ENCODE measurements at regions not wholly inside any gene's neighbourhood (a gene's known extent, or its start where the extent isn't known, plus 50 kb on each side); places are given as distances from the start of the nearest gene placed in this dataset.

- H3K27ac ChIP-seq (ENCODE audit: low read depth, low read length) = no peak overlapping the region
- H3K36me3 ChIP-seq (ENCODE audit: control insufficient read depth in 1 of 2, insufficient read depth in 2 of 2, low read length in 2 of 2) = no peaks in the 10 kb centered on the region
- no peaks in the 10 kb centered on the region for H3K9me3 ChIP-seq (ENCODE audit: control insufficient read depth in 1 of 2, low read length in 2 of 2)
- no peak overlapping the region for H3K4me3 ChIP-seq (ENCODE audit: low read depth in 1 of 2, low read length in 2 of 2)
- no peak overlapping the region for H3K9ac ChIP-seq (ENCODE audit: low read depth in 1 of 2, low read length in 2 of 2)
- peaks cover 0 to 8% of the 10 kb centered on the region in 2 donors for H3K27me3 ChIP-seq (ENCODE audit: control insufficient read depth in 1 of 2, insufficient read depth in 2 of 2, low read length in 2 of 2)
- peaks cover 18 to 24% of the 10 kb centered on the region in 2 donors for H3K4me1 ChIP-seq (ENCODE audit: control insufficient read depth in 1 of 2, insufficient read depth in 2 of 2, low read length in 2 of 2)
Observed at GRCh38 chr16:85989863-85990643, 91.1 kb downstream of the IRF8 start.

- Histone ChIP-seq H3K27me3 (ENCODE audit: control insufficient read depth in 1 of 2, insufficient read depth in 2 of 2, low read length in 2 of 2) (peaks cover 0 to 8% of the 10 kb centered on the region in 2 donors), H3K27ac (ENCODE audit: low read depth, low read length) (no peak overlapping the region), H3K36me3 (ENCODE audit: control insufficient read depth in 1 of 2, insufficient read depth in 2 of 2, low read length in 2 of 2) (no peaks in the 10 kb centered on the region), H3K4me3 (ENCODE audit: low read depth in 1 of 2, low read length in 2 of 2) (no peak overlapping the region), H3K9me3 (ENCODE audit: control insufficient read depth in 1 of 2, low read length in 2 of 2) (no peaks in the 10 kb centered on the region), H3K4me1 (ENCODE audit: control insufficient read depth in 1 of 2, insufficient read depth in 2 of 2, low read length in 2 of 2) (peaks cover 14 to 16% of the 10 kb centered on the region in 2 donors), H3K9ac (ENCODE audit: low read depth in 1 of 2, low read length in 2 of 2) (no peak overlapping the region)
Observed at GRCh38 chr16:85990861-85991301, 91.9 kb downstream of the IRF8 start.

GRCh38 chr16:85991425-85991824 lies 92.5 kb downstream of the IRF8 start:
- Histone ChIP-seq H3K27me3 (ENCODE audit: control insufficient read depth in 1 of 2, insufficient read depth in 2 of 2, low read length in 2 of 2) (peaks cover 0 to 8% of the 10 kb centered on the region in 2 donors), H3K4me3 (ENCODE audit: low read depth in 1 of 2, low read length in 2 of 2) (no peak overlapping the region), H3K9me3 (ENCODE audit: control insufficient read depth in 1 of 2, low read length in 2 of 2) (no peaks in the 10 kb centered on the region), H3K27ac (ENCODE audit: low read depth, low read length) (no peak overlapping the region), H3K36me3 (ENCODE audit: control insufficient read depth in 1 of 2, insufficient read depth in 2 of 2, low read length in 2 of 2) (no peaks in the 10 kb centered on the region), H3K9ac (ENCODE audit: low read depth in 1 of 2, low read length in 2 of 2) (no peak overlapping the region), H3K4me1 (ENCODE audit: control insufficient read depth in 1 of 2, insufficient read depth in 2 of 2, low read length in 2 of 2) (peaks cover 11% of the 10 kb centered on the region in 2 donors)

GRCh38 chr16:85991856-85992255 lies 92.9 kb downstream of the IRF8 start:
- no peaks in the 10 kb centered on the region for H3K36me3 ChIP-seq (ENCODE audit: control insufficient read depth in 1 of 2, insufficient read depth in 2 of 2, low read length in 2 of 2)
- no peaks in the 10 kb centered on the region for H3K9me3 ChIP-seq (ENCODE audit: control insufficient read depth in 1 of 2, low read length in 2 of 2)
- H3K4me1 ChIP-seq (ENCODE audit: control insufficient read depth in 1 of 2, insufficient read depth in 2 of 2, low read length in 2 of 2) = peaks cover 6% of the 10 kb centered on the region in 2 donors
- peaks cover 0 to 8% of the 10 kb centered on the region in 2 donors for H3K27me3 ChIP-seq (ENCODE audit: control insufficient read depth in 1 of 2, insufficient read depth in 2 of 2, low read length in 2 of 2)
- no peak overlapping the region for H3K27ac ChIP-seq (ENCODE audit: low read depth, low read length)
- no peak overlapping the region for H3K4me3 ChIP-seq (ENCODE audit: low read depth in 1 of 2, low read length in 2 of 2)
- no peak overlapping the region for H3K9ac ChIP-seq (ENCODE audit: low read depth in 1 of 2, low read length in 2 of 2)

GRCh38 chr16:85992359-85992758 lies 93.4 kb downstream of the IRF8 start:
- Histone ChIP-seq H3K27me3 (ENCODE audit: control insufficient read depth in 1 of 2, insufficient read depth in 2 of 2, low read length in 2 of 2) (peaks cover 0 to 8% of the 10 kb centered on the region in 2 donors), H3K9ac (ENCODE audit: low read depth in 1 of 2, low read length in 2 of 2) (no peak overlapping the region), H3K27ac (ENCODE audit: low read depth, low read length) (no peak overlapping the region), H3K4me1 (ENCODE audit: control insufficient read depth in 1 of 2, insufficient read depth in 2 of 2, low read length in 2 of 2) (peaks cover 1% of the 10 kb centered on the region in 2 donors), H3K9me3 (ENCODE audit: control insufficient read depth in 1 of 2, low read length in 2 of 2) (no peaks in the 10 kb centered on the region), H3K4me3 (ENCODE audit: low read depth in 1 of 2, low read length in 2 of 2) (no peak overlapping the region), H3K36me3 (ENCODE audit: control insufficient read depth in 1 of 2, insufficient read depth in 2 of 2, low read length in 2 of 2) (no peaks in the 10 kb centered on the region)

- Histone ChIP-seq H3K4me3 (ENCODE audit: low read depth in 1 of 2, low read length in 2 of 2) (no peak overlapping the region), H3K36me3 (ENCODE audit: control insufficient read depth in 1 of 2, insufficient read depth in 2 of 2, low read length in 2 of 2) (no peaks in the 10 kb centered on the region), H3K27ac (ENCODE audit: low read depth, low read length) (no peak overlapping the region), H3K27me3 (ENCODE audit: control insufficient read depth in 1 of 2, insufficient read depth in 2 of 2, low read length in 2 of 2) (peaks cover 0 to 8% of the 10 kb centered on the region in 2 donors), H3K4me1 (ENCODE audit: control insufficient read depth in 1 of 2, insufficient read depth in 2 of 2, low read length in 2 of 2) (no peaks in the 10 kb centered on the region), H3K9me3 (ENCODE audit: control insufficient read depth in 1 of 2, low read length in 2 of 2) (no peaks in the 10 kb centered on the region), H3K9ac (ENCODE audit: low read depth in 1 of 2, low read length in 2 of 2) (no peak overlapping the region)
Observed at GRCh38 chr16:85992779-85993178, 93.8 kb downstream of the IRF8 start.

GRCh38 chr16:85994492-85995490 lies 95.8 kb downstream of the IRF8 start:
- H3K27ac ChIP-seq (ENCODE audit: low read depth, low read length) = no peak overlapping the region
- peaks cover 0 to 8% of the 10 kb centered on the region in 2 donors for H3K27me3 ChIP-seq (ENCODE audit: control insufficient read depth in 1 of 2, insufficient read depth in 2 of 2, low read length in 2 of 2)
- no peak overlapping the region for H3K4me3 ChIP-seq (ENCODE audit: low read depth in 1 of 2, low read length in 2 of 2)
- H3K36me3 ChIP-seq (ENCODE audit: control insufficient read depth in 1 of 2, insufficient read depth in 2 of 2, low read length in 2 of 2) = no peaks in the 10 kb centered on the region
- H3K9me3 ChIP-seq (ENCODE audit: control insufficient read depth in 1 of 2, low read length in 2 of 2) = no peaks in the 10 kb centered on the region
- H3K9ac ChIP-seq (ENCODE audit: low read depth in 1 of 2, low read length in 2 of 2) = no peak overlapping the region
- H3K4me1 ChIP-seq (ENCODE audit: control insufficient read depth in 1 of 2, insufficient read depth in 2 of 2, low read length in 2 of 2) = peaks cover 4 to 9% of the 10 kb centered on the region in 2 donors

GRCh38 chr16:85995541-85996423 lies 96.8 kb downstream of the IRF8 start:
- H3K4me3 ChIP-seq (ENCODE audit: low read depth in 1 of 2, low read length in 2 of 2) = no peak overlapping the region
- H3K27ac ChIP-seq (ENCODE audit: low read depth, low read length) = no peak overlapping the region

GRCh38 chr16:85996843-85997242 lies 97.9 kb downstream of the IRF8 start:
- Histone ChIP-seq H3K9ac (ENCODE audit: low read depth in 1 of 2, low read length in 2 of 2) (no peak overlapping the region), H3K9me3 (ENCODE audit: control insufficient read depth in 1 of 2, low read length in 2 of 2) (no peaks in the 10 kb centered on the region), H3K27ac (ENCODE audit: low read depth, low read length) (no peak overlapping the region), H3K27me3 (ENCODE audit: control insufficient read depth in 1 of 2, insufficient read depth in 2 of 2, low read length in 2 of 2) (peaks cover 0 to 8% of the 10 kb centered on the region in 2 donors), H3K36me3 (ENCODE audit: control insufficient read depth in 1 of 2, insufficient read depth in 2 of 2, low read length in 2 of 2) (no peaks in the 10 kb centered on the region), H3K4me1 (ENCODE audit: control insufficient read depth in 1 of 2, insufficient read depth in 2 of 2, low read length in 2 of 2) (peaks cover 4 to 9% of the 10 kb centered on the region in 2 donors), H3K4me3 (ENCODE audit: low read depth in 1 of 2, low read length in 2 of 2) (no peak overlapping the region)

More at GRCh38 chr16:85995541-85996423, 96.8 kb downstream of the IRF8 start:
- Histone ChIP-seq H3K9me3 (ENCODE audit: control insufficient read depth in 1 of 2, low read length in 2 of 2) (no peaks in the 10 kb centered on the region), H3K27me3 (ENCODE audit: control insufficient read depth in 1 of 2, insufficient read depth in 2 of 2, low read length in 2 of 2) (peaks cover 0 to 8% of the 10 kb centered on the region in 2 donors), H3K36me3 (ENCODE audit: control insufficient read depth in 1 of 2, insufficient read depth in 2 of 2, low read length in 2 of 2) (no peaks in the 10 kb centered on the region), H3K4me1 (ENCODE audit: control insufficient read depth in 1 of 2, insufficient read depth in 2 of 2, low read length in 2 of 2) (peaks cover 4 to 9% of the 10 kb centered on the region in 2 donors), H3K9ac (ENCODE audit: low read depth in 1 of 2, low read length in 2 of 2) (no peak overlapping the region)
